ENCODE measurements at regions not wholly inside any gene's neighbourhood (a gene's known extent, or its start where the extent isn't known, plus 50 kb on each side); places are given as distances from the start of the nearest gene placed in this dataset.

- TF ChIP-seq EP300 (IDR thresholded peaks at IDR 0.05): no peak
- TF ChIP-seq POLR2A (IDR thresholded peaks at IDR 0.05; ENCODE audit: low read depth): no peak
Measured at GRCh38 chr14:51544471-51544870, 107.2 kb upstream of the FRMD6 start.

All from esophagus muscularis mucosa (tissue), 2 donors.